ELF-1 (cell line): ENCODE measurements at regions not wholly inside any gene's neighbourhood (a gene's known extent, or its start where the extent isn't known, plus 50 kb on each side); places are given as distances from the start of the nearest gene placed in this dataset.

Source experiments
- DNase-seq: peaks from one replicate; pipeline ENCODE4 v3.0.0-alpha.2; 2016; ENCODE audit warnings: low read depth, low spot score

DNA sequence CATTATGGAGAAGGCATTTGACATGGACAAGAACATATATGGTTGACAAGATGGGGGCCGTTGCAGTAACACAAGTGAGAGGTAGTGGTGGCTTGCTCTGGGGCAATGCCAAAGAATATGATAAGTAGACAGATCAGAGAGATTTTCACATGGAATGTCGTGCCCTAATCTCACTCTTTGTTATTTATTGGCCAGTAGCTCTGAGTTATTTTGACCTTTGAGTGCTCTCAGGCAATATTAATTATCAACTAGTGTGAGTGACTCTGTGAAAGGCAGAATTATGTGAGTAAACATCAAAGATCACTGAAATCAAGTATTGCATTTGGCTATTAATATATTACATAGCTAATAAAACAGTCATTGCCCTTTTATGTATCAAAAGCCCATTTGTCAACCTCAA lies 164.9 kb upstream of the ADAMTS9 start:
- no peak for DNase-seq

DNA sequence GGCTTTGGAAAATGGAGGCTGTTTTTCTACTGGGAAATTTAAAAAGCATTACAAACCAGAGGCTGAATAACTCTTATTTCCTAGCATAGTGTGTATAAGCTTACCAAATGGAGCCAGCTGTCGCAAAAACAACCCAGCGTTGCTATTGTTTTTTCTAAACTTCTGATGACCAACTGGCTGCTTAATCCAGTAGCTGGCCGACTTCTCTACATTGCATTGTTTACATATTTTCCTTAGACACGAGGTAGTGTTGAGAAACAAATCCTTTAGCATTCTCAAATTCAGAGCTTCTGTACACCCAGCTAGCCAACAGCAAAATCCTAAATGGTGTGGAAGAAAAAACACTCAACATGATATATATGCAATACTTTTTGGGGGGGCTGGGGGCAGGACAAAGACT lies 161.0 kb upstream of the ADAMTS9 start:
- no peak for DNase-seq

DNA sequence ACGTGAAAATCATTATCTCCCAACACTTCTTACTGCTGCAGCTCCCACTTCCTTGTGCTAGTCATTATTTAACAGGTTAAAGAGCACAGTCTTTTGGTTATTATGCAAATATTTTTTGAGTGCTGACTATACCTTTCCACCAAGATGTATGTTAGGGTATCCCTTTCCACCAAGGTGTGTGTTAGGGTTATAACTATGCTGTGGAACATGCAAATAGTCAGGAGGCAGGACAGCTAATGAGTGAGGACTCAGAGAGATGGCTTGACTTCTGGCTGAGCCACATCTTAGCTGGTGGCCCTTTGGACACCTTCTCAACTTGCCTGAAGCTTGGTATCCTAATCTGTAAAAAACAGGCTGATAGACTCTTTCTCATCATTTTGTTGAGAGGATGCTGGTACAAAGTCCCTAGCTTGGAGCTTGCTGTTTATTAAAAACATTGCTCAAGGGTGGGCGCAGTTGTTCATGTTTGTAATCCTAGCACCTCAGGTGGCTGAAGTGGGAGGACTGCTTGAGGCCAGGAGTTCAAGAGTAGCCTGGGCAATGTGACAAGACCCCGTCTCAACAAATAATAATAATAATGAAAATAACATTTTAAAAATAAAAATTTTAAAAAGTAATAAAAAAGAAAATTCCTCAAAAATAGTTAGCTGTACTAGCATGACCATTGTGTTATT lies 160.5 kb upstream of the ADAMTS9 start:
- DNase-seq = no peak

DNA sequence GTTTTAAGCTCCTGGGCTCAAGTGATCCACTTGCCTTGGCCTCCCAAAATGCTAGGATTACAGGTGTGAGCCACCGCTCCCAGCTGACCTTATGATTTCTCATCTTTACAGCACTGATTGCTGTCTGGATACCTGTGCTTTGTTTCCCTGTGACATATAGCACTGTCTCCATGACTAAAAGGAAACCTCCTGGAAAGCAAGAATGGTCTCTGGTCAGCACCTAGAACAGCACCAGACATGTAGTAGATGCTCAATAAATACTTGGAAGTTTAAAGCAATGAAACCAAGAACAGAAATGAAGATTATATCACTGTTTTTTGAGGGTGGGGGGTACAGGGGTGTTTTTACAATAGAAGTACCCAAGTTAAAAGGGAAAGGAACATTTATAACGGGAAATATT lies 156.8 kb upstream of the ADAMTS9 start:
- DNase-seq = no peak

DNA sequence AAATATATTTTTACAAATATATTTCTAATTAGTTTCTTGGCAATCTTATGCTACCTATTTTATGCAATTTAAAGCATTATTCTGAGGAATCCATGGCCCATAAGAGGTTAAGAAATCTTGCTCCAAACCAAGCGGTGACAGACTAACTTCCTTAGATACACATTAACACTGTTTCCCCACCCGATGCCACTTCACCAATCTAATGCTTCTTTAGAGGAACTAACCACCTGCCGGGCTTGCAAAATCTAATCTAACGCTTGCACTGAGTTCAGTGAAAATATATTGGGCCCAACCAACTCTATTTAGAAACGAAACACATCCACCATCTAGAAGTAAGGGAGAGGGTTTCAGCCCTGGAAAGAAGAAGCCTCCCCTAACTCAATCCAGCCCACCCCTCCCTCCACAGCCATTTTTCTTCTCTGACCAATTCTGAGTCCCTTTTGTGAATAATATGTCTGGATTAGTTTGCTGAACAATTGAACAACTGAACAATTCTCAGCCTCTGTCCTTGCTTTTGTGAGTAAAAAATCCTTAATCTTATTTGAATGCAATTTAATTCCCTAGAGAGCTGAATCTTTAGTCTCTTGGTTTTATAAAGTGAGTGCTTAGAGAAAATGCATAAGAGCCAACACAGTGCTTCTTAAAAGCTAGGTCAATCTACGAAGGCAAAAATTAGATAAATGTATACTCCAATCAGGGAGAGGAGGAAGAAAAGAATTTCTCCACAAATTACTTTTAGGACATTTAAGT lies 150.4 kb upstream of the ADAMTS9 start:
- no peak for DNase-seq

DNA sequence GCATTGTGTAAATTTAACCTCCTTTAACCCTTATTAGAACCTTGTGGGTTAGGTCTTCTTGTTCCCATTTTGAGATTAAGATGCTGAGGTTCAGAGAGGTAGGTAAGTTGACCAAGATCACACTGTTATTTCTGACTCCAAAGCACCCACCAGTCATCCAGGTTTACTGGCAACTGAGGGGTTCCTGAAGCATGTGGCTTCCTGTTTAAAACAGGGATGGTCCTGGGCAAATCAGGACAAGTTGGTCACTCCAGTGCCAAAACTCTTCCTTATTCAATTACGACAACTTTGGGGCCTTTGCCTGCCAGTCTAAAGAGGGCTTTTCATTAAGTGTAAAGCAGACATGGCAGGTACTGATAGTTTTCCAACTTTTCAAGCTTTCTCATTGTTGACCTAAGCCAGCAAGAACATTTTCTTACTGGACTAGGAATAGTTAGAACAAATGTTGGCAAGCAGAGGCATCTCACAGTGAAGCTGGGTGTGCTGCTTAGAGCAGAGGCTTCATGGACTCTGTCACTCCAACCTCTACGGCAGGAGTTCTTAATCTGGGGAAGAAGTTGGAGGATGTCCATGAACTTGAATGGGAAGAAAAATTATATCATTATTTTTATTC lies 149.4 kb upstream of the ADAMTS9 start:
- no peak for DNase-seq

DNA sequence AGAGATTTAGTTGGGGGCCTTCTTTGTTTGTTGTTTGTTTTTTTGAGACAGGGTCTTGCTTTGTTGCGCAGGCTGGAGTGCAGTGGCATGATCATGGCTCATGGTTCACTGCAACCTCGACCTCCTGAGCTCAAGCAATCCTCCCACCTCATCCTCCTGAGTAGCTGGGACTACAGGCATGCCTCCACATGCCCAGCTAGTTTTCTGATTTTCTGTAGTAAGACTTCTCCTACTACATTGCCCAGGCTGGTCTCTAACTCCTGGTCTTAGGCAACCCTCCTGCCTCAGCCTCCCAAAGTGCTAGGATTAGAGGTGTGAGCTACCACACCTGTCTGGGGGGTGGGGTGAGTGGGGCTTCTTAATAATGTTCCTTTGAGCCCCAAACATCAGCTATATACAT lies 148.3 kb upstream of the ADAMTS9 start:
- DNase-seq = no peak

DNA sequence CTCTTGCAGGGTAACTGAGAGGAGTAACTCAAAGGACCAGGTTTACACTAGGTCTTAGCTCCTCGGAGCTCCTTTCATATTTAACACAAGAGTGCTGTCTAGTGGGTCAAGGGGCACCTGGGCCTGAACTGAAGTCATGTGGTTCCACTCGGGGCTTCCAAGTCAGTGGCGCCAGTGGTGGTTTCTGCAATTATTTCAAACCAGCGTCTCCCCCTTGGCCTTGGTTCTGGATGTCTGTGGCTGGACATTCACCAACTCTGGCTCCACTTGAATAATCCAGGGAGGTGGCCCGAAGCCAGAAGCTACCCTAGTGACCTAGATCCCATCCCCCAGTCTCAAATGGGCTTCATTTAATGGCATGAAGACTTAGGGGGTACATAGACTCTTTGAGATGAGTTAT lies 144.3 kb upstream of the ADAMTS9 start:
- no peak for DNase-seq

DNA sequence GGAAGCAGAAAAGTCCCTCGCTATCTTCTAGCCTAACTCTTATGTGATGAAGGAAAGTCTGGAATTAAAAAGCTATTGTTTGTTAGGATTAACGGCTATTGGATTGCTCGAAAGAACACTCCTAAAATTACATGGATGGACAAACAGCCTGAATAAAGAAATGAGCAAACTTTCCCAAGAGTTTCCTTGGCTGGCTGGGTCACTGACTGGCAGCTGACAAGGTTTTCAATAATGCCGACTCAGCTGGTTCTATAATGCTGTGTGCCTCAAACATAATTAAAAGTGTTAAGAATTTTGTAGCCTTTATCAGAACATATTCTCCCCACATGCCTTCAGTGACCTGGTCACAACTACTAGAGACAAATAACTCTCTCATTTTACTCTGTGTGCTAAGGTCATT lies 142.9 kb upstream of the ADAMTS9 start:
- DNase-seq = no peak

DNA sequence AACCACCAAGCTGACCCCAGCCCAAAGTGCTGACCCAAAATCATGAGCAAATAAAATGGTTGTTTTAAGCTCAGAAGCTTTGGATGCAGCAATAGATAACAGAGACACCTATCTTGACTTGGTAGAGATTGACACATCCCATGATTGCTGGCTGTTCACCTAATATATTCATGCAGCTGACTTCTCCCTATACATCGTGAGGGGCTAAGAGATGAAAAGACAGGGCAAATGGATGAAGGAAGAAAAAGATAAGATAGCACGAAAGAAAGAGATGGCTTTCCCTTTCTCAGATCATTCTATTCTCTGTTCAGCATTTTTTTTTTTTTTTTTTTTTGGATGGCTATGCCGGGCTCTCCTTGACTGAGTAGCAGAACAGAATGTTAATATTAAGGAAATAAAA lies 141.5 kb upstream of the ADAMTS9 start:
- no peak for DNase-seq

DNA sequence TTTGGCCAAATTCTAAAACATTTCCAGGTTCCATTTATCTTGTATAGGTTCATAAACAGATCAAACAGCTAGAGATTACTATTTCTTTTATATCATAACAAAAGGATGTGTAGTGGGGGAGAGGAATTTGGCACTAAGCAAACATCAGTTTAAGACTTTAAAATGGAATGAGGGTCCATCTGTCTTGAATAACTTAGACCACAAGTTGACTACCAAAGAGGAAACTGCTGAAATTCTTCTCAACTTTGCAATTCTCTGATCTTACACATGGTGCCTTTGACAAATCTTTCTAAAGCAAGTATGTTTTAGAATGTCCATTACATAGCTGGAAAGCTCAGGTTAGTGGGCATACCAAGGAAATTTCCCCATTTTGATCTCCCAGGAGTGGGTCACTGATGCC lies 140.5 kb upstream of the ADAMTS9 start:
- DNase-seq = no peak

DNA sequence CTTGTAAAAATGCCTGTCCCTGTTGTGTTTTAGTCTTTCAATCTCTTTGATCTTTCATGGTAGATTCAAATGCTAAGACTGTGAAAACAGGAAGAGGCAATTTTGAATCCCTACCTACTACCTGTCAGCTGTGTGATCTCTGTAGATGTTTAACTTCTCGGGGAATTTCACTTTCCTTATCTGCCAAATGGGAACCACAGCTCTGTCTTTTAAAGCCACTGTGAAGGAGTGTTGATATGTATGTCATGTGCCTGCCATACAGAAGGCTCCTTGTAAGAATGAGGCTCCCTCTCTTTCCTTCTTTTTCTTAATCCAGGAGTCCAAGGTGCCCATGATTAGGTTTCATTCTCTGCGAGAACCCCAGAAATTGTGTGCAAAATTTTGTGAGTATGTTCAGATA lies 139.6 kb upstream of the ADAMTS9 start:
- DNase-seq = no peak

DNA sequence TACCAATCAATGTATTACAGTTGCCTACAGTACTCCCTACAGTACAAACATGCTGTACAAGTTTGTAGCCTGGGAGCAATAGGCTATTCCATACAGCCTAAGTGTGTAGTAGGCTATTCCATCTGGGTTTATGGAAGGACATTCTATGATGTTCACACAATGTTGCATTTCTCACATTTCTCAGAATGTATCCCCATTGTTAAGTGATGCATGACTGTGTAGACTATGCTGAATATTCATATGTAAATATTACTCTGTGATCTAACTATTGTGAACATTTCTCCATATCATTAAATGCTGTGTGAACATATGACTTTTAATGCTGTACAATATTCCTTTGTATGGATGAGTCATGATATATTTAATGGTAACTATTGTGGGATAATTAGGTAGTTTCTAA lies 139.2 kb upstream of the ADAMTS9 start:
- no peak for DNase-seq

DNA sequence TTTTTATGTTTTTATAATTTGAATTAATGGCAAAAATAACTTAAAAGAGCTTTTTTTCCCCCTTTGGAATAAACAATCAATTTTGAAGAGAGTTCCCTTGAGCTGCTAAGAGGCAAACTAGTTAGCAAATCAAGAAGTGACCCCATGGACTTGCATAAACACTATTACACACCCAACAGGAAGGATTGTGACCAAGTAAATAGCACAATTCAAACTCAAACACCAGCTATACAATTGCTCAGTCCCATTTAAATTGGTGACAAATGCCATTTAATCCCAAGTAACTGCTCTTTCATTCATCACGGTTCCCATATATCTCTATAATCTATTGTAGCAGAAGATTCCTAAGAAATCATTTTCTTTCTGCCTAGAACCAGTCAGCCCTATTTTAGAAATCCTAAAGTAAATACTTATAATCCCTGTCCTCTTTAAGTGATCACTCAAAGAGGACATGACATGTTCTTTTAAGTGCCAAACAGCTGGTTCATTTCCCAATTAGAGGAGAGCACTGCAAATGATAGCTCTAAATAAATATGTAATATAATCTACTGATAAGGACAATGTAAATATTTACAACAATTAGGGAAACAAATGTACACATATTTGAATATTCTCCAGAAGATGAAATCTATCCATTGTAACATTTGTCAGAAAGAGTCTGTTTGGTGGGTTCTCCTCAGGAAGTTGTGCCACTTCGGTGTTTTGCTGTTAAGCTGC lies 137.8 kb upstream of the ADAMTS9 start:
- no peak for DNase-seq

DNA sequence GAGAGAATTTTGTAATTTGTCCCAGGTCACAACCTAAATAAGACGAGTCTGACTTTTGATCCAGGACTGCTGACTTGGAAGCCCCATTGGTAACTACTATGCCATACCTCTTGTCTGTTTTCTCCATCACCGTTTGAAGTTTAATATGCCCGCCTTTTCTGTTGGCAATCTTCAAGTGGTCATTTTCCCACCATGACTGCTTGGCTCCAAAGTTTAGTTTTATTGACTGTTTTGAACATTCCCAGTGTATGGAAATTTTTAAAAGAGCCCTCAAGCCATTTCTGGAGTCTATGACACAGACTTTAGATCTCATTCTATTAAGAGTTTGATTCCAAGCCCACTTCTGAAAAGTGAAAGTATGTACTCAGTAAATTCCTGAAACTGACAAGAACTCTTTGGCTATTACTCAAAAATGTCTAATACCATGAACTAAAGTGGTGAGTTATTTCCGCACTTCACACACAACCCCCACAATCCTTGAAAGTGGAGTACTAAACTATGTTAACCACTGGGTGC lies 136.7 kb upstream of the ADAMTS9 start:
- no peak for DNase-seq

DNA sequence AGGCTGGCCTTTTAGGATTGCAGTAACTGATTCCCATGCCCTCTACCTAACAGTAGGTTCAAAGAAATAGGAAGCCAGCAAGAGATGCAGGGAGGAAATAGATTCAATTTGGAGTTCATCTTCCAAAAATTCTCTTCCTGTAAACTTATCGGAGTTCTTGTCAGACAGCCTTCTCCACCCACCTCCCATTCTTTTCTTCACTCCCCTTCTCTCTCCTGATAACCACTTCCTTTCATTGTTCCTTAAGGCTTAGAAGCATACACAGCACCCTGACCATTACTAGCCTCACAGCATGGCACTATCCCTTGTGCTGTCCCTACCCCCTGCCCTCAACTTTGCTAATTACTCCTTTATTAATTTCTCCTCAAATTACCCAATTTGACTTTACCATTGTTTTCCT lies 130.4 kb upstream of the ADAMTS9 start:
- no peak for DNase-seq

DNA sequence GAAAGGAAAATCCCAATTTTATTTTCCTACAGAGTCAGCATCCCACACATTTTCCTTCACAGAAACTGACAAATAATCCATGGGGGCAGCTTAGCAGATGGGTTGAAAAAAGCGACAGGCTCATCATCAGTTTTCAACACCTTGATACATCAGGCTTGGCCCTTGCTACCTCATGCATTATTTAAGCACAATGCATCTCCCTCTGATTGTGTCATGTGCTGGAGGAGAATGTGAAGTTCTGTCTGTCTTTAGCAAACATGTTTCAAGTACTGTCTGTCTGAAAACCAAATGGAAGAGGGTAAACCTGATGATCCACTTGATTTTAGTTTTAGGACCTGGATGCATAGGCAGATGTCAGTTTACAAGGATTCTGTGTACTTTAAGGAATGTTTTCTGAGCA lies 128.6 kb upstream of the ADAMTS9 start:
- DNase-seq = no peak

DNA sequence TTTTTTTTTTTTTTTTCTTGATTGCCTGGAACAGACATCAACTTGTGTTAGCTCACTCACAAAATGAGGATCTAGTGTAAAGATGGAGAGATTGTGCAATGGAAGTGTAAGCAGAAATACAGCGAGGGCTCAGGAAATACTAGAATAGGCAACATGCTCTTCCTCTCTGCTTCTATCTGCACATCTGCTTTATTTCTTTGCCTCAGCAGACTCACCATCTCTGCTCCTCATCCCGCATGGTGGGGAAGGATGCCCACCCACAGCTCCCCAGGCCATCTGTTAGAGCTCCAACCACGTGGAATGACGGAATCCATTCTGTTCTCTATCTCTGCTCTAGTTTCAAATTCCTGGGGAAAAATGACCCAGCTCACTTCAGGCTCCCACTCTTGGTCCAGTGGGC lies 128.0 kb upstream of the ADAMTS9 start:
- no peak for DNase-seq

DNA sequence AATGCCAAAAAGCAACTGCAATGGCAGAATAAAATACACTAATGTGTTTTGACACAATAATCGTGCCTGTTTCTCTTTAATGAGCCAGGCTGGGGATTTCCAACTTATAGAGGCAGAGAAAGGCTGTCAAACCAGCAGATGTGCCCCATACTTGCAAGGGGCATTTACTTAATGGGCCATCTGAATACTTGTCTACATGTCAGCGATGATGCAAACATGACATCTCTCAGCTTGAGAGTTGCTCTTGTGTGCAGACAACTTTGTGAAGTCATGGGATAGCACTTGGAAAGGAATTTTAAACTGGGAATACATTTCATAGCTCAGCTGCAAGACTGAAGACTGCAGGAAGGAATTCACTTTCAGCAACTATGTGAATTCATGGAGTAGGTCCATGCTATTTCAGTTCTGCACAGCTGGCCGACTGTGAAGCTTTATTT lies 127.4 kb upstream of the ADAMTS9 start:
- no peak for DNase-seq

DNA sequence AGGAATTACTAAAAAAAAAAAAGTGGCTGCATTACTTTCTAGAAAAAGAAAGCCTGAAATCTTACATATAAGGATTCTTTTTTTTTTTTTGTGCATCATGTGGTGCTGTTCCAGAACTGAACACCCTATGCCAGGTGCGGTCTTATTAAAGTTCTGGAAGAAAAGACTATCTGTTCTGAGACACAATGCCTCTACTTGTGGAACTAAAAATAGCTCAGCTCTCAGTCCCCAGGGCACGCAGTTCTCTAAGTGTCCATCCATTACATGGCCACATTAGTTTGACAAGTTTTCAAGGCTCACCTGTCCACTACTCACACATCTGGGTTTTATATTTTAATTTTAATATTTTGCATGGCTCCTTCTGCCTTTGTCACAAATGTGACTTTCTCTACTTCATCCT lies 126.6 kb upstream of the ADAMTS9 start:
- DNase-seq = no peak

DNA sequence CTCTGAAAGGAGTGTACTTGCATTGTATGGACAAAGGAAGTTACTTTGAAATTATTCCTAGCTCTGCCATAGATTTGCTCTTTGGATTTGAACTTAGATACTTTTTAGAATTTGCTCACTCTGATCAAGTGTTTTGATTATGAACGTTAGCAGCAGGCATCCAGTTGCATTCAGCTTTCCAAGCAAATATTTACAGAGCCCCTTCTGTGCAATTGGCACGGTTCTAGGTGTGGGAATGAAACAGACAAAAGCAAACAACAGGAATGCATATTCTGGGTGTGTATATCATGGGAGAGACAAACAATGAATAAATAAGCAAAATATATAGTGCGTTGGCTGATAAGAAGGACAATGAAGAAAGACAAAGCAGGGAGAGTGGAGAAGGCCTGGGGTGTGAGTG lies 125.5 kb upstream of the ADAMTS9 start:
- no peak for DNase-seq

DNA sequence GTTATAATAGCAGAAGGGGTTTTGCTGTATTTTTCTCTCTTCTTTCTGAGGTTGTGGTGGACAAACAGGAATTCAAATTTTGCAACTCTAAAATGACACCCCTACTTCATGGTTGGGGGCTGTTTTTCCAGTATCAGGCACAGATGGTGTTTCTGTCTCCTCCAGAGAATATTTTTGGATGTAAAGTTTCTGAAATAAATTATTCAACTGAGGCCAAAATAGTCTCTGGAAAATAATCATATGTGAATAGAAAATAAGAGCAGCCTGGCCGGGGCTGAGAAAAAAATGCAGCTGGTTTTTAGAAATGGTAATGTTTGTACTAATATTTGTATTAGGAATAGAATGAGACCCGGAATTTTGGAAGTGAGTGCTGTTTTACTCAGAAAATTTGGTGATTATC lies 121.3 kb upstream of the ADAMTS9 start:
- DNase-seq = no peak
